G401.6 (cell line): ENCODE measurements at regions not wholly inside any gene's neighbourhood (a gene's known extent, or its start where the extent isn't known, plus 50 kb on each side); places are given as distances from the start of the nearest gene placed in this dataset.
A peak's percentile ranks its signal among the peaks of the same experiment; 100 is the strongest.

Source experiments
- FAIRE-seq: peaks from 2 replicates; lab custom pipeline; 2012; peaks lifted over from hg19 to GRCh38; lab: Jason Lieb, UNC

- no peak for FAIRE-seq
Observed at GRCh38 chr10:55146032-55146431, 345.0 kb upstream of the PCDH15 start.

DNA sequence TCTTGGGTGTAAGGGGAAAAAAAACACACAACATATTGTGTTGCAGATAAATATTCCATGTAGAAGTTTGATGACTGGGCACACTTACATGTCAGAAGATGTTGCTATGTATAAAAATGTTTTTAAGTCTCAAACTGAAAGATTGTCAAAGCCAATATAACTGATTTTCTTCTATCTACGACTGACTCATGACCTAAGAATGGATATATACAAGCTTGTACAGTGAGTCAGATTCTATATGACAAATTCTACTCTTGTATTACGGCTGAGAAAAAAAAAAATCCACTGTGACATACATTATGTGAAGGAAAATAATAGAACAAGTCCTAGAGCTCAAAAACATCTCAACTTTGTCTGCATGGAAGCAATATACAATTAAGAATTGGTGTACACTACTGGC lies 343.0 kb upstream of the PCDH15 start:
- FAIRE-seq, result no peak

- FAIRE-seq, result no peak
Observed at GRCh38 chr10:55141892-55142291, 340.9 kb upstream of the PCDH15 start.

DNA sequence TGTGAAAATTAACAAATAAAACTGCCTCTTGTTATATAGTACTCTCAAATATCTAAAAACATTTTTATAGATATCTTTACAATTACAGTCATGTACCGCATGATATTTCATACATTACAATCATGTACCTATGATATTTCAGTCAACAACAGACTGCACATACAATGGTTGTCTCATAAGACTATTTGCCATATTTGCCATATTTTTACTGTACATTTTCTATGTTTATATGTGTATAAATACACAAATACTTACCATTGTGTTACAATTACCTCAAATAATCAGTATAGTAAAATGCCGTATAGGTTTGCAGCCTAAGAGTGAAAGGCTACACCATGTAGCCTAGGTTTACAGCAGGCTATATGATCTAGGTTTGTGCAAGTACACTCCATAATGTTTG lies 336.0 kb upstream of the PCDH15 start:
- no peak for FAIRE-seq

GRCh38 chr10:55104738-55105137 lies 303.7 kb upstream of the PCDH15 start:
- no peak for FAIRE-seq

DNA sequence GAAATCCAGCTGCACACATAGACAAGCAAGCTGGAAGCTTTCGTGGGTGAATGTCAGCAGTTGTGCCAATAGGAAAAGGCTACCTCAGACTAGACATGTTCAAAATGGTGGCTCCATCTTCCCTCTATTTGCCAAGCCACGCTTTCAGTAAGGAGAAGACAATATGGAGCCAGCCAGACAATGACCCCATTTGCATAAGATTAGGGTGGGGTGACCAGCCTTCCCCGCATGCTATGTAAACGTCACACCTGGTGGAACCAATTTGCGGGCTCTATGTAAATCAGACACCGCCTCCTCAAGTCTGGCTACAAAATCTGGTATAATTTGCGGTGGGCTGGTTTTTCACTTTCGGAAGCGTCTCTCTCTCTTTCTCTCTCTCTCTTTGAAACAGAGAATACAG lies 297.4 kb upstream of the PCDH15 start:
- no peak for FAIRE-seq

- FAIRE-seq, result peak; percentile 89
Observed at GRCh38 chr10:55091691-55092328, 290.8 kb upstream of the PCDH15 start.

DNA sequence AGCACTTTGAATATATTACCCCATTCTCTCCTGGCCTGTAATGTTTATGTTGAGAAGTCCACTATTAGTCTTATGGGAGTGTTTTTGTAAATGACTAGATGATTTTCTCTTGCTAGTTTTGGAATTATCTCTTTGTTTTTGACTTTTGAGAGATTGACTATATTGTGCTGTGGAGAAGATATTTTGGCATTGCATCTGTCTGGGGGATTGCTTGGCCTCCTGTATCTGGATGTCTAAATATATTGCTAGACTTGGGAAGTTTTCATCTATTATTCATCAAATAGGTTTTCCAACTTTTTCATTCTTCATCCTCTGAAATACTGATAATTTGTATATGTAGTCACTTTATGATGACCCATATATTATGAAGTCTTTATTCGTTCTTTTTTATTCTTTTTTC lies 277.1 kb upstream of the PCDH15 start:
- no peak for FAIRE-seq

- no peak for FAIRE-seq
Observed at GRCh38 chr10:55065185-55065584, 264.2 kb upstream of the PCDH15 start.

- no peak for FAIRE-seq
Observed at GRCh38 chr10:55063811-55064210, 262.8 kb upstream of the PCDH15 start.

- no peak for FAIRE-seq
Observed at GRCh38 chr10:55062349-55062748, 261.3 kb upstream of the PCDH15 start.

- FAIRE-seq, result no peak
Observed at GRCh38 chr10:55058800-55059199, 257.8 kb upstream of the PCDH15 start.

DNA sequence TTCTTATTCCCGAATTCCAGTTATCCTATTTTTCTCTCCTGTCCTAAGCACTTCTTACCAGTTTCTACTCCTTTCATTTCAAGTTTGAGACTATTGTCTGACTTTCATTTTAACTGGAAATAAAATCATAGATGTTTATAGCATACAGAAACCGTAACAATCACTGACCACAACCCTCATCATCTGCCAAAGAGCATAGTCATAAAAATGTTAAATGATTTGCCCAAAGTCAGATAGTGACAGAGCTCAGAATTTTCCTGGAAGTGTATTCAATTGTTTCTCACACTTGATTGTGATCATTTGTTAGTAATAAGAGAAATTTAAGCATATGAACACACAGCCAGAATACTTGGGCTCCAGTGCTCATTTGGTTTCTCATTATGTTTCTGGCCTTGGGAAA lies 250.5 kb upstream of the PCDH15 start:
- no peak for FAIRE-seq

DNA sequence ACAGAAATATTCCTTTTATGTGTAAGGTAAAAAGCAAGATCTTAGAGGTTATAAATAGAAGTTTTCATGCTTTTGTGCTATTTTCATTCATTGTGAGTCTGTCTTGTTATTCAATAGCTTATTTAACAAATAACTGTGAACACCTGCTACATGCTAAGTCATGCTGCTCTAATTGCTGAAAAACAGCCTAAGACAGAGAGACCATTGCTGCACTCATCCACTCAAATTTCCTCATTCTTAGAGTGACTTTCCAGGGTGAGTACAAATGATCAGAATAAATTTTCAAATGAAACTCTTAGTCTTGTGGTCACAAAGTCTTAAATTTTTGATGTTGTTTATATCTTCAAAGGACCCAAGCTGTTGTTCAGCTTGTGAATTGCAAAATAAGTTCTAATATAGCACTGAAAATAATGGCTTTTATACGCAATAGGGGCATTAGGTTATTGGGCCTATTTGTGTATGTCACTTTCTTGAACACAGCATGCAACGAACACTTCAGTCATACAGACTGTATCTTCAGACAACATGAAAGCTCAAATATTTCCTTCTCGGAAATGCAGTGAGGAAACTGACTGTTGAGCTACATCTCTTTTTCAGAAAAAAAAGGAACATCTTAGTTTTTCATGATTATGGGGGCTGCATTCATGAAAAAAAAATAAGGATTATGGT lies 247.9 kb upstream of the PCDH15 start:
- FAIRE-seq, result no peak

GRCh38 chr10:55043540-55043939 lies 242.5 kb upstream of the PCDH15 start:
- no peak for FAIRE-seq

DNA sequence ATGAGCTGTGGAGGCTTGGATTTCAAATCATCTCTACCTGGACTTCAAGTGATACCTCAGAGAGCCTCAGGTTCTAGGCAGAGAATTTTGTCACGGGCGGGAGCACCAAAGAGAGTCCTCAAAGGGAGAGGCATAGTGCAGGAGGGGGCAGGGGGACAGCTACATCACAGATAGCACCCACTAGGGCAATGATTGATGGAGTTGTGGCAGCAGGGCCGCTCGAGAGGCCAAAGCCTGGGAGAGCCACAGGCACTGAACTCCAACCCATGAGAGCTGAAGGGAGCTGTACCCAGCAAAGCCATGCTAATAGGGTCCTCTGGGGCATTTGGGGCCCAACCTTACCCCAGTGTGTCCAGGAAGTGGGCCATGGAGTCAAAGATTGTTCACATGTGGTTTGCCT lies 232.0 kb upstream of the PCDH15 start:
- FAIRE-seq, result no peak

DNA sequence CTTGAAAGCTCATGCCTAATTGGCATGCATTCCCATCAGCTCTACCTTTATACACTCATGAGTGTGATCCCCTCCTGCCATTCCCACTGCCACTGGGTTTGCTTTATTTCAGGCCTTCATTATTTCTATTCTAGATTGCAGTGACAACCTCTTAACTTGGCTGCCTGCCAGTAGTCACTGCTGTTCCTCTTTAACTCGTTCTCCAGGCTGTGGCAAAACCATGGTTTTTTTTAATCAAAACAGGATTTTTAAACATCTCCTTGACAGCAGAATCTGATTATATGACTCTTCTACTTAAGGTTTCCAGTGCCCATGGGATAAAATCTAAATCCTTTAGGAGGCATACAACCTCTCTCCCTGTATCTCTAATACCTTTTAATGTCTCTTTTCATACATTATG lies 223.7 kb upstream of the PCDH15 start:
- FAIRE-seq, result no peak

DNA sequence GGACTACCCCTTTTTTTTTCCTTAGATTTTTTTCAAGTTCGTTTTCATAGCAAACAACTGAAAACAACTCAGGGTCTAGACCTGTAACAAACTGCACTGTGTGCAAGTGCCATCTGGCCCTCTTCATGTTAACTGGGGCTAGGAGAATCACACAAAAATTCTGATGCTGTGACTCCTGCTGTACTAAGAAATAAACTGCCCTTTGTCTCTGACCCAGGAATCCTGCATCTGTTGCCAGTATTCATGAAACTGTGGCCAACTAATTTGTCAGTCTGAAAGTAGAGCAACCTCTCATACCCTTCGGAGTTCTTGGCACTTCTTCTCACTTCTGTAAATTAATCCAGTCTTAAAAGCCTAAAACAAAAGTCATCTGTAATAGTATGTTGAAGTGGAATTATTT lies 218.4 kb upstream of the PCDH15 start:
- FAIRE-seq, result no peak

GRCh38 chr10:55013318-55013717 lies 212.3 kb upstream of the PCDH15 start:
- no peak for FAIRE-seq

DNA sequence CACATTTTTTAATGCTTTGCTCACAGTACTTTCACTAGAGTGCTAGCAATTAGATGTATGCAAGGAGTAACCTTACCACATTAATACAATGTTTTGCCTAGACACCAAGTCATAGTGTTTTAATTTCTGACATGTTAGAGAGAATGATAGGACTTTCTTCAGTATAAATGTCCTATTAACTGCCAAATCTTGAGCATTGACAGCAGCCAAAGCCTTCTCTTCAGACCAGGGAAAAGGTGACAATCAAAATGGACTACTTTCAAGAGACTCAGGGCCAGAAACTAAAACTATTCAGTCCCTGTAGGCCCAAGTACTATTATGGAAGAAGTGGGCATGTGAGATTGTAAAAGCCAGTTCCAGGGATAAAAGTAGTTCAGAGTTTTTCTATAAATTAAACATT lies 201.4 kb upstream of the PCDH15 start:
- no peak for FAIRE-seq

DNA sequence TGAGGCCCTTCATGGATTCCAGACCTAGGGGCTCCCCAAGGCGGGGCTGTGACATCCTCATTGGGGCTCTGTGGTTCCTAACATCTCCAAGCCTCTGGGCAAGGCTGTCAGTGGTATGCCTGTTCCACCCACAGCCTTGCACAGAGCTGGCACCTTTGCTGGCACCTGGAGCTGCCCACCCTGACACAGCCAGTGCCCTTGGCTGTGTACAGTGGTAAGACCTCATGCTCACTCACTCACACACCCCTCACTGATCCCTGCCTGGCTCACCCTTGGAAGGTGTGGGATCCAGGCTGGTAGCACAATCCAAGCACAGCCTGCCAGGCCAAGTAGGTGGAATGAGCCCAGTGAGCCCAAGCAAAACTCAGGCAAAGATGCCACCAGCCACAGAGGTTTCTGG lies 200.4 kb upstream of the PCDH15 start:
- no peak for FAIRE-seq

DNA sequence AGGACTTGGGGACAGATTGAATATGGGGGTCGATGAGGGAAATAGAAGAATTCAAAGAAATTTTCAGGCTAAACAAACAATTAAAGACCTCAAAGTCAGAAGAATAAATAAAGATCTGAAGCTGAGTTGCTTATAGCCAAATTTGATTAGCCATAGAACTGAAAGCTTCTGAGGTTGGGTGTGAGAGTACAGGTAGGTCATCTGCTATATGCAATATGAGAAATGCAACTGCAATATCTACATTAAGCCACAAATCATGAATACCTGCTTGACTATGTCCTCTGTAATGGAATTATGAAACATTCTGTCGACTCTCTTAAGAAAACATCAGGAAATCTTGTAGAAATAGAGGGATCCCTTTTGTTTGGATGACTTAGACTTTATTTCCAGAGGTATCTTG lies 192.1 kb upstream of the PCDH15 start:
- FAIRE-seq, result no peak

DNA sequence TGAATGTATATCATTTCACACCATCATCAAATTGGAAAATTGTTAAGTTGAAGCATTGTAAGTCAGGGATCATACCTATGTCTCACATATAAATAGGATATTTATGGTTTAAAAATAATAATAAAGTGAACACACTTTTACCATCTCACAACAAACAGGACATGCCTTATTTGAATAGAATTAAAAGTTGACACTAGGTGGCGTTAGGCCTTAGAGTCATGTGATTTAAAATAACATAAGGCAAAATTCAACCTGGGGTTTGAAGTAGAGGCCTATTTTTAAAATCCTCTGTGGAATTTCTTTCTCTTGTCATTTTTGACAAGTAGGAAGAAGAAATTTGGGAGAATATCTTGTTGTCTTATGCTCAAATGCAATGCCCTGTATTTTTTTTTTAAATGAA lies 184.7 kb upstream of the PCDH15 start:
- FAIRE-seq, result peak; percentile 67

DNA sequence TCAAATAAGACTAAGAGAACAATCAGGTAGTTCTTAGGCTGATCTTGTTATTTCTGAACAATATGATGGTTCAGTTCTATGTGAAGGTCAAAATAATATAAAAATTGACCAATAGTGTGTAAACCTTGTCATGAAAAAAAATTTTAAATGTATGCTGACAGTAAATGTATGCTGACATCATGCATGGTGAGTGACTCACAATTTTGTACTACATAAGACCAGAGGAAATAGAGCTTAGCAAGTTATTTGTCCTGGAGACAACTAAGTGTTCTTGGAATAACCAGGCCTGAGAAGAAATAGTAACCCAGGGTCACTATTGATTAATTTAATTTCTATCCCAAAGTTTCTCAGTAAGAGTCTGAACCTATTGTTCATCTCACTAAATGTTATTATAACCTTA lies 182.2 kb upstream of the PCDH15 start:
- FAIRE-seq, result no peak
